Epithelial cell of proximal tubule (primary cell): ENCODE measurements at regions not wholly inside any gene's neighbourhood (a gene's known extent, or its start where the extent isn't known, plus 50 kb on each side); places are given as distances from the start of the nearest gene placed in this dataset.

Experiments used
- DNase-seq: peaks from one replicate; pipeline ENCODE4 v3.0.0-alpha.2; 2011; ENCODE audit warnings: low read depth
- H3K4me3 ChIP-seq: 2 replicates; pipeline ENCODE4 v1.5.1; 2011; ENCODE audit warnings: low read depth, mild to moderate bottlenecking, low read length
- CTCF ChIP-seq: conservative IDR thresholded peaks from 2 replicates; pipeline ENCODE4 v1.5.1; 2012; ENCODE audit warnings: low read depth, mild to moderate bottlenecking, low read length

GRCh38 chr16:5479926-5480325 lies 382.3 kb upstream of the EEF2KMT start:
- no peak for DNase-seq
- TF ChIP-seq CTCF: no peak
- H3K4me3 ChIP-seq: no peak overlapping the region

GRCh38 chr16:5478036-5478435 lies 380.4 kb upstream of the EEF2KMT start:
- TF ChIP-seq CTCF: no peak
- no peak overlapping the region for H3K4me3 ChIP-seq
- DNase-seq: no peak

- TF ChIP-seq CTCF: no peak
- H3K4me3 ChIP-seq: no peak overlapping the region
- no peak for DNase-seq
These were observed 379.7 kb upstream of the EEF2KMT start for GRCh38 chr16:5477251-5477650.

- no peak for TF ChIP-seq CTCF
- no peak overlapping the region for H3K4me3 ChIP-seq
- no peak for DNase-seq
These were observed 375.0 kb upstream of the EEF2KMT start for GRCh38 chr16:5472552-5472951.

- no peak overlapping the region for H3K4me3 ChIP-seq
- no peak for TF ChIP-seq CTCF
- no peak for DNase-seq
These were observed 370.9 kb upstream of the EEF2KMT start for GRCh38 chr16:5468488-5468887.

- H3K4me3 ChIP-seq: no peak overlapping the region
- TF ChIP-seq CTCF: no peak
- DNase-seq: no peak
These were observed 370.0 kb upstream of the EEF2KMT start for GRCh38 chr16:5467552-5467951.

GRCh38 chr16:5466551-5466950 lies 369.0 kb upstream of the EEF2KMT start:
- H3K4me3 ChIP-seq: no peak overlapping the region
- DNase-seq: no peak
- no peak for TF ChIP-seq CTCF
